DOHH2 (cell line): ENCODE measurements at regions not wholly inside any gene's neighbourhood (a gene's known extent, or its start where the extent isn't known, plus 50 kb on each side); places are given as distances from the start of the nearest gene placed in this dataset.

Source experiments
- H3F3A ChIP-seq: fragments of 200-600 bp; sonication (generic), shearing (Covaris generic); 2 replicates; pipeline ENCODE4 v1.6.0; 2016; ENCODE audit warnings: antibody characterized with exemption, mild to moderate bottlenecking; ENCODE audit not compliant: control insufficient read depth, insufficient read depth
- H3K27ac ChIP-seq: fragments of 200-600 bp; sonication (generic); 2 replicates; pipeline ENCODE4 v1.5.1; 2014; ENCODE audit warnings: low read depth, mild to moderate bottlenecking, low read length, moderate library complexity
- H3K27me3 ChIP-seq: fragments of 200-600 bp; sonication (generic); 2 replicates; pipeline ENCODE4 v1.6.1; 2014; ENCODE audit warnings: mild to moderate bottlenecking, low read length, mixed read lengths; ENCODE audit not compliant: control insufficient read depth
- H3K36me3 ChIP-seq: fragments of 200-600 bp; sonication (generic); 2 replicates; pipeline ENCODE4 v1.6.1; 2014; ENCODE audit warnings: mild to moderate bottlenecking, low read length, moderate library complexity, mixed read lengths; ENCODE audit not compliant: control insufficient read depth
- H3K4me1 ChIP-seq: fragments of 200-600 bp; sonication (generic); 2 replicates; pipeline ENCODE4 v1.6.1; 2014; ENCODE audit warnings: mild to moderate bottlenecking, low read length, mixed read lengths; ENCODE audit not compliant: control insufficient read depth
- H3K4me2 ChIP-seq: fragments of 200-600 bp; sonication (generic); 2 replicates; pipeline ENCODE4 v1.6.0; 2014; ENCODE audit warnings: mild to moderate bottlenecking, low read length, moderate library complexity
- H3K4me3 ChIP-seq: fragments of 200-600 bp; sonication (generic); 2 replicates; pipeline ENCODE4 v1.5.1; 2014; ENCODE audit warnings: mild to moderate bottlenecking, low read length, mixed read lengths
- H3K79me2 ChIP-seq: fragments of 200-600 bp; sonication (generic); 2 replicates; pipeline ENCODE4 v1.6.1; 2014; ENCODE audit warnings: mild to moderate bottlenecking, low read length, mixed read lengths; ENCODE audit not compliant: control insufficient read depth
- H3K9me2 ChIP-seq: fragments of 200-600 bp; sonication (generic); replicated peaks from 2 replicates; pipeline ENCODE4 v1.6.1; 2014; ENCODE audit warnings: mild to moderate bottlenecking, low read length, mixed read lengths; ENCODE audit not compliant: control insufficient read depth
- H3K9me3 ChIP-seq: fragments of 200-600 bp; sonication (generic); 2 replicates; pipeline ENCODE4 v1.6.1; 2014; ENCODE audit warnings: antibody characterized with exemption, low read length, mixed read lengths; ENCODE audit not compliant: control insufficient read depth, insufficient read depth
- H4K20me1 ChIP-seq: fragments of 200-600 bp; sonication (generic); 2 replicates; pipeline ENCODE4 v1.6.0; 2014; ENCODE audit warnings: low read depth, mild to moderate bottlenecking, antibody characterized with exemption, low read length, moderate library complexity; ENCODE audit not compliant: control insufficient read depth, insufficient read depth
- EZH2phosphoT487 ChIP-seq: fragments of 200-600 bp; sonication (generic); IDR thresholded peaks from 2 replicates; pipeline ENCODE4 v1.6.1; 2017; ENCODE audit warnings: borderline replicate concordance, mild to moderate bottlenecking, antibody characterized with exemption, low read length, moderate library complexity, mixed read lengths
- TF ChIP-seq, protein P1 (sequence below): fragments of 200-600 bp; sonication (generic); IDR thresholded peaks from one replicate; pipeline ENCODE4 v1.5.1; 2014; ENCODE audit warnings: antibody characterized with exemption, mild to moderate bottlenecking, low read depth, low read length; ENCODE audit not compliant: poor library complexity, severe bottlenecking

GRCh38 chr4:86431543-86432116, 71.8 kb upstream of the MAPK10 start:
- TF ChIP-seq EZH2phosphoT487, result no peak
- TF ChIP-seq, protein P1, sequence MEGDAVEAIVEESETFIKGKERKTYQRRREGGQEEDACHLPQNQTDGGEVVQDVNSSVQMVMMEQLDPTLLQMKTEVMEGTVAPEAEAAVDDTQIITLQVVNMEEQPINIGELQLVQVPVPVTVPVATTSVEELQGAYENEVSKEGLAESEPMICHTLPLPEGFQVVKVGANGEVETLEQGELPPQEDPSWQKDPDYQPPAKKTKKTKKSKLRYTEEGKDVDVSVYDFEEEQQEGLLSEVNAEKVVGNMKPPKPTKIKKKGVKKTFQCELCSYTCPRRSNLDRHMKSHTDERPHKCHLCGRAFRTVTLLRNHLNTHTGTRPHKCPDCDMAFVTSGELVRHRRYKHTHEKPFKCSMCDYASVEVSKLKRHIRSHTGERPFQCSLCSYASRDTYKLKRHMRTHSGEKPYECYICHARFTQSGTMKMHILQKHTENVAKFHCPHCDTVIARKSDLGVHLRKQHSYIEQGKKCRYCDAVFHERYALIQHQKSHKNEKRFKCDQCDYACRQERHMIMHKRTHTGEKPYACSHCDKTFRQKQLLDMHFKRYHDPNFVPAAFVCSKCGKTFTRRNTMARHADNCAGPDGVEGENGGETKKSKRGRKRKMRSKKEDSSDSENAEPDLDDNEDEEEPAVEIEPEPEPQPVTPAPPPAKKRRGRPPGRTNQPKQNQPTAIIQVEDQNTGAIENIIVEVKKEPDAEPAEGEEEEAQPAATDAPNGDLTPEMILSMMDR, result no peak
- no peaks in the 10 kb centered on the region for H3K9me3 ChIP-seq
- no peaks in the 10 kb centered on the region for H4K20me1 ChIP-seq
- H3K4me2 ChIP-seq, result no peak overlapping the region
- no peaks in the 10 kb centered on the region for H3K27me3 ChIP-seq
- H3K79me2 ChIP-seq, result no peaks in the 10 kb centered on the region
- no peaks in the 10 kb centered on the region for H3K36me3 ChIP-seq
- H3K4me3 ChIP-seq, result no peak overlapping the region
- peaks cover 5% of the 10 kb centered on the region; the same call in 1 of the 2 replicates for H3K4me1 ChIP-seq
- no peak overlapping the region for H3K27ac ChIP-seq
- no peaks in the 10 kb centered on the region for H3K9me2 ChIP-seq
- H3F3A ChIP-seq, result no peaks in the 10 kb centered on the region

- Histone ChIP-seq H3K27me3 (no peaks in the 10 kb centered on the region), H3K9me2 (no peaks in the 10 kb centered on the region), H3K36me3 (no peaks in the 10 kb centered on the region), H3K4me3 (no peak overlapping the region), H4K20me1 (no peaks in the 10 kb centered on the region), H3F3A (no peaks in the 10 kb centered on the region), H3K27ac (no peak overlapping the region), H3K79me2 (no peaks in the 10 kb centered on the region), H3K4me1 (peaks cover 5% of the 10 kb centered on the region; the same call in 1 of the 2 replicates), H3K4me2 (no peak overlapping the region), H3K9me3 (no peaks in the 10 kb centered on the region)
- TF ChIP-seq EZH2phosphoT487, result no peak
- TF ChIP-seq, protein P1, result no peak
These were observed 72.8 kb upstream of the MAPK10 start for GRCh38 chr4:86432559-86433134.

DNA sequence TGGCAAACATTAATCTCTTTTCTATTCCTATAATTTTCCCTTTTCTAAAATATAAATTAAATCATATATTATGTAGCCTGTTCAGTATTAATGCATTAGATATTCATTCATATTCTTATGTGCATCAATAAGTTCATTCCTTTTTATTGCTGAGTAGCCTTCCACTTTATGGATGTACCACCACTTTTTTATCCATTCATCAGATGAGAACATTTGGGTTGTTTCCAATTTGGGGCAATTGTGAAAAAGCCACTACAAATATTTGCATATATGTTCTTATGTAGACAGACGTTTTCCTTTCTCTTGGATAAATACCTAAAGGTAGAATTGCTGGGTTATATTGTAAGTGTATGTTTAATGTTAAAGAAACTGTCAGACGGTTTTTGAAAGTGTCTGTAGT, 79.4 kb upstream of the MAPK10 start:
- Histone ChIP-seq H4K20me1 (no peaks in the 10 kb centered on the region), H3K4me1 (no peaks in the 10 kb centered on the region), H3K27me3 (no peaks in the 10 kb centered on the region), H3K79me2 (no peaks in the 10 kb centered on the region), H3K4me2 (no peak overlapping the region), H3K36me3 (no peaks in the 10 kb centered on the region), H3K4me3 (no peak overlapping the region), H3K9me3 (no peaks in the 10 kb centered on the region), H3K9me2 (no peaks in the 10 kb centered on the region), H3K27ac (no peak overlapping the region), H3F3A (no peaks in the 10 kb centered on the region)
- TF ChIP-seq, protein P1, result no peak
- TF ChIP-seq EZH2phosphoT487, result no peak
